ENCODE measurements at regions not wholly inside any gene's neighbourhood (a gene's known extent, or its start where the extent isn't known, plus 50 kb on each side); places are given as distances from the start of the nearest gene placed in this dataset.
"Not testable (repeated sequence)": the region's sequence is repeated elsewhere in the genome, so short reads cannot be mapped to it uniquely, and the experiment has no call there.

- no peak for DNase-seq (ENCODE audit: low read depth in 2 of 2)
Measured at GRCh38 chr10:2197663-2198062, 460.3 kb upstream of the ADARB2 start.

- no peak for DNase-seq (ENCODE audit: low read depth in 2 of 2)
Measured at GRCh38 chr10:2196272-2196671, 458.9 kb upstream of the ADARB2 start.

GRCh38 chr10:2189356-2189755, 452.0 kb upstream of the ADARB2 start:
- not testable (repeated sequence) for DNase-seq (ENCODE audit: low read depth in 2 of 2)

GRCh38 chr10:2188371-2188770, 451.0 kb upstream of the ADARB2 start:
- no peak for DNase-seq (ENCODE audit: low read depth in 2 of 2)

- DNase-seq (ENCODE audit: low read depth in 2 of 2), result no peak
Measured at GRCh38 chr10:2173327-2173726, 436.0 kb upstream of the ADARB2 start.

- no peak for DNase-seq (ENCODE audit: low read depth in 2 of 2)
Measured at GRCh38 chr10:2165771-2166460, 428.6 kb upstream of the ADARB2 start.

- DNase-seq (ENCODE audit: low read depth in 2 of 2), result no peak
Measured at GRCh38 chr10:2150288-2150687, 413.0 kb upstream of the ADARB2 start.

GRCh38 chr10:2145926-2146478, 408.7 kb upstream of the ADARB2 start:
- no peak for DNase-seq (ENCODE audit: low read depth in 2 of 2)

GRCh38 chr10:2145491-2145890, 408.2 kb upstream of the ADARB2 start:
- no peak for DNase-seq (ENCODE audit: low read depth in 2 of 2)

- no peak for DNase-seq (ENCODE audit: low read depth in 2 of 2)
Measured at GRCh38 chr10:2144584-2144983, 407.3 kb upstream of the ADARB2 start.

- no peak for DNase-seq (ENCODE audit: low read depth in 2 of 2)
Measured at GRCh38 chr10:2143213-2143835, 406.0 kb upstream of the ADARB2 start.

- DNase-seq (ENCODE audit: low read depth in 2 of 2), result no peak
Measured at GRCh38 chr10:2139746-2140145, 402.4 kb upstream of the ADARB2 start.

- DNase-seq (ENCODE audit: low read depth in 2 of 2), result no peak
Measured at GRCh38 chr10:2137549-2138174, 400.3 kb upstream of the ADARB2 start.

- DNase-seq (ENCODE audit: low read depth in 2 of 2), result no peak
Measured at GRCh38 chr10:2130705-2131305, 393.5 kb upstream of the ADARB2 start.

- no peak for DNase-seq (ENCODE audit: low read depth in 2 of 2)
Measured at GRCh38 chr10:2128991-2129390, 391.7 kb upstream of the ADARB2 start.

- no peak for DNase-seq (ENCODE audit: low read depth in 2 of 2)
Measured at GRCh38 chr10:2124135-2124534, 386.8 kb upstream of the ADARB2 start.

- no peak for DNase-seq (ENCODE audit: low read depth in 2 of 2)
Measured at GRCh38 chr10:2122431-2123124, 385.3 kb upstream of the ADARB2 start.

- DNase-seq (ENCODE audit: low read depth in 2 of 2), result no peak
Measured at GRCh38 chr10:2121929-2122328, 384.6 kb upstream of the ADARB2 start.

- DNase-seq (ENCODE audit: low read depth in 2 of 2), result no peak
Measured at GRCh38 chr10:2121315-2121714, 384.0 kb upstream of the ADARB2 start.

- DNase-seq (ENCODE audit: low read depth in 2 of 2), result no peak
Measured at GRCh38 chr10:2120746-2121145, 383.4 kb upstream of the ADARB2 start.

GRCh38 chr10:2119316-2119715, 382.0 kb upstream of the ADARB2 start:
- no peak for DNase-seq (ENCODE audit: low read depth in 2 of 2)

- no peak for DNase-seq (ENCODE audit: low read depth in 2 of 2)
Measured at GRCh38 chr10:2118201-2118600, 380.9 kb upstream of the ADARB2 start.
